SK-N-MC (cell line): ENCODE measurements at regions not wholly inside any gene's neighbourhood (a gene's known extent, or its start where the extent isn't known, plus 50 kb on each side); places are given as distances from the start of the nearest gene placed in this dataset.
"Not testable (repeated sequence)": the region's sequence is repeated elsewhere in the genome, so short reads cannot be mapped to it uniquely, and the experiment has no call there.

Experiments used
- DNase-seq: peaks from one replicate; pipeline ENCODE4 v3.0.0-alpha.2; 2011; ENCODE audit warnings: low read depth, low spot score
- H3K27ac ChIP-seq: fragments of 200-600 bp; sonication (generic); 2 replicates; pipeline ENCODE4 v1.5.1; 2016; ENCODE audit warnings: mixed run types
- H3K36me3 ChIP-seq: fragments of 200-600 bp; sonication (generic); 2 replicates; pipeline ENCODE4 v1.6.1; 2017; ENCODE audit warnings: antibody characterized with exemption, low read length, mixed read lengths; ENCODE audit not compliant: insufficient read depth
- H3K4me3 ChIP-seq: fragments of 200-600 bp; sonication (generic); 2 replicates; pipeline ENCODE4 v1.5.1; 2016
- H3K9ac ChIP-seq: fragments of 200-600 bp; sonication (generic); 2 replicates; pipeline ENCODE4 v1.8.0; 2017; ENCODE audit warnings: mixed run types, mixed read lengths; ENCODE audit not compliant: insufficient read length
- H3K9me3 ChIP-seq: fragments of 200-600 bp; sonication (generic); 2 replicates; pipeline ENCODE4 v1.6.1; 2017; ENCODE audit warnings: low read depth, mild to moderate bottlenecking, antibody characterized with exemption, low read length, moderate library complexity, mixed read lengths
- EZH2 ChIP-seq: fragments of 200-600 bp; sonication (generic); IDR thresholded peaks from one replicate; pipeline ENCODE4 v1.6.1; 2017; ENCODE audit warnings: antibody characterized with exemption
- FOXP2 ChIP-seq: optimal IDR thresholded peaks from 2 replicates; pipeline ENCODE3; 2011; ENCODE audit warnings: mild to moderate bottlenecking, moderate library complexity; ENCODE audit not compliant: insufficient read depth; ENCODE audit errors: extremely low read length, control extremely low read depth
- POLR2AphosphoS5 ChIP-seq: IDR thresholded peaks from 2 replicates; pipeline ENCODE4 v1.6.1; 2012; ENCODE audit warnings: mild to moderate bottlenecking, low read depth, low read length, borderline replicate concordance

DNA sequence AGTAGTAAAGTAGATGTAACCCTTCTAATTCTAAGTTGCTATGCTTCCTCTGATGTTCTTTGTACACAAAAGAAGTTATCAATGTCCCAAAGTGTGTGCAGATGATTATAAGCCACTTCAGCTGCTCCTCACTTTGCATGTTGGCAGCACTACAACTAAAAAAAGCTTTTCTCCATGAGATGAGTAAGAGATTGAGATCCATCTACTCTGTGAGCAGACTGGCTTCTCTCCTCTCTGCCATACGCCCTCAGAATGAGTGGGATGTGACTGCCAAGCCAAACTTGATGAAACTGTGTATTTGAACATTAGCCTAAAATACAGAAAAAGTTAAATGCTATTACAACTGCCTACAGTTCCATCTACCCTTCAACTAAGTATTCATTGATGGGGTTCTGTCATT lies 102.9 kb upstream of the ETV1 start:
- no peak overlapping the region for H3K9ac ChIP-seq
- TF ChIP-seq POLR2AphosphoS5 (no peak), EZH2 (no peak), FOXP2 (no peak)
- H3K36me3 ChIP-seq: no peaks in the 10 kb centered on the region
- DNase-seq: no peak
- H3K27ac ChIP-seq: no peak overlapping the region
- H3K9me3 ChIP-seq: no peaks in the 10 kb centered on the region
- no peak overlapping the region for H3K4me3 ChIP-seq

DNA sequence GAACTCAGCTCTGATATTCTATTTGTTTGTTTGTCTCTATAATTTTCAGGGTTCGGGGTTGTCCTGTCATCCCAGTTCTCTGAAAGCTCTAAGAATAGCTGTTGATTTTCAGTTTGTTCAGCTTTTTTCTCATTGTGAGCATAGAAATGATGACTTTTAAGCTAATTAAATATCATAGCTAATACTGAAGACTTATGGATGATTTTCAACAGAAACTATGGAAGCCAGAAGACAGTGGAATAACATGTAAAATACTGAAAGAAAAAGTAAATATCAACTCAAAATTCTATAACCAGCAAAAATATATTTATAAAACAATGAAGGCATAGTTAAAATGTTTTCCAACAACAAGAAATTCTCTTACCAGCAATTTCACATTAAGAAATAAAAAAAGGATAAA lies 96.4 kb upstream of the ETV1 start:
- no peak for DNase-seq
- no peak overlapping the region for H3K27ac ChIP-seq
- no peak overlapping the region for H3K9ac ChIP-seq
- peaks cover 8% of the 10 kb centered on the region for H3K9me3 ChIP-seq
- H3K4me3 ChIP-seq: no peak overlapping the region
- TF ChIP-seq FOXP2: no peak
- no peak for TF ChIP-seq POLR2AphosphoS5
- no peak for TF ChIP-seq EZH2
- no peaks in the 10 kb centered on the region for H3K36me3 ChIP-seq

DNA sequence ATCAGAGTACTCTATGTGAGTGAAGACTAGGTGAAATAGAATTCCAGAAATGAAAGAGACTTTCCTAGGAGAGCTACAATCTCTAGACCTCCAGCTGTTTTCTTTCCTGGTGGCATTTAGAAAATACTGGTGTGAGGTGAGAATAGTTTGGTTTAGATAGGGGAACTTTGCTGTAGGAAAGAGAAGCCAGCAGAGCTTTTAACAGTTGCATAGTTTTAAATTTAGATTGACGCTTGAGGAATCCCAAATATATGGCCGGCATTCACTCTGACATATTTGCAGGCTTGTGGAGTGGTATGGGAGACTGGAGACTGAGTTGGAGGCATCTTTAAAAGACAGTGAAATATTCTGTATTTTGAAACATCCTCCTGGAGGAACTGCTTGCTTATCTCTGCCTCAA lies 94.3 kb upstream of the ETV1 start:
- no peak overlapping the region for H3K9ac ChIP-seq
- H3K27ac ChIP-seq: no peak overlapping the region
- TF ChIP-seq POLR2AphosphoS5 (no peak), EZH2 (no peak), FOXP2 (no peak)
- H3K4me3 ChIP-seq: no peak overlapping the region
- peaks cover 8% of the 10 kb centered on the region for H3K9me3 ChIP-seq
- H3K36me3 ChIP-seq: no peaks in the 10 kb centered on the region
- no peak for DNase-seq

DNA sequence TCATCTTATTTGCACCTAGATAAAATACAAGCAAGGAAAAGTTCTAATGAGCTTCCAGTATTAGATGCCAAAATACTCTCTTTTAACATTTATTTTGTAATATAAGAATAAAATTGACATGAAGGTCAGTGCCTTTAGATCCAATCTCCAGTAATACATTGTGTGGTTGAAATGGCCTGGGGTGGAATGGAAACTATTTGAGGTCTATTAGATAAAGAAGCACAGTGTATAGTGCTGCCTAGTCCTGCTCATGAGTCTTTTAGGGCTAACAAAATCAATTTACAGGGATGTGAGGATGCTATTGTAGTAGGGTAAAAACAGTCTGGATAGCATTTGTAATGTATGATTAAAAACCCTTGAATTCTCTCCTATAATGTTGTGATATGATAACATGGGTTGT lies 84.5 kb upstream of the ETV1 start:
- Histone ChIP-seq H3K4me3 (no peak overlapping the region), H3K27ac (no peak overlapping the region), H3K9ac (no peak overlapping the region), H3K9me3 (no peaks in the 10 kb centered on the region), H3K36me3 (no peaks in the 10 kb centered on the region)
- TF ChIP-seq EZH2: no peak
- TF ChIP-seq POLR2AphosphoS5: no peak
- no peak for TF ChIP-seq FOXP2
- DNase-seq: no peak

DNA sequence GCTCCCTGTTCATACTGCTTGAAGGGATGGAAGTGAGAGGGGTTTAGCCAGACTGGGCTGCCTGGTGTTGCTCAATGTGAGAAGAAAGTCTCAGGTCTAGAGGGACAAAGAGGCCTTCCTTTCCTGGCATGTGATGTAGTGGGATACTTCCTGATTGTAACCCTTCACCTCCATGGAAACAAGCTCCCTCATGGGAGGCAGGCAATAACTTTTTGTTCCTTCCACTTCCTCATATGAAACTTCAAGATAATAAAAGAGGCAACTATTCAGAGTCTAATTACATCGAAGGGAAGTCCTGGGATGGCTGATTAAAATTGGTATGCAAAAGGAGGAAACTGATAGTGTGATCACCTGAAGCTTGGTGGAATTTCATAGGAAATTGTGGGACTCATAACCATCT lies 84.1 kb upstream of the ETV1 start:
- no peak for DNase-seq
- no peak overlapping the region for H3K4me3 ChIP-seq
- H3K36me3 ChIP-seq: no peaks in the 10 kb centered on the region
- H3K27ac ChIP-seq: no peak overlapping the region
- TF ChIP-seq FOXP2 (no peak), POLR2AphosphoS5 (no peak), EZH2 (no peak)
- H3K9ac ChIP-seq: no peak overlapping the region
- no peaks in the 10 kb centered on the region for H3K9me3 ChIP-seq

DNA sequence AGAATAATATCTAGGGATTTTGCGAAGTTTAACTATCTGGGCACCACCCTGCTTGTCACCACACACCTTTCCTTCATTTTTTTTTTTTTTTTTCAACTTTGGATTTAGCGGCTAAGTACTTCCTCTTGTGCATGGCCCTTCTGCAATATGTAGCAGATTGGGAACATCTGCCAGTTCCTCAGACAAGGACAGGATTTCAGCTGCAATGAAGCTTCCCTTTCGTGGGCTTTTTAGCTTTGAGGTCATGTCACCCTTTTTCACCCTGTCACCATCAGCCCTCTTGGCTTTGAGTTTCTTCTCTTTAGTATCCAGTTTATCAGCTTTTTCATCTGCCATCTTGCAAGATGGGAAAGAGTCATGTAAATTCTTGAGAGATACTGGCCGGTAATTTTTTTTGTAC lies 81.6 kb upstream of the ETV1 start:
- no peak for TF ChIP-seq EZH2
- TF ChIP-seq POLR2AphosphoS5: no peak
- no peak for TF ChIP-seq FOXP2
- no peak overlapping the region for H3K4me3 ChIP-seq
- H3K27ac ChIP-seq: no peak overlapping the region
- no peak overlapping the region for H3K9ac ChIP-seq
- no peaks in the 10 kb centered on the region for H3K36me3 ChIP-seq
- H3K9me3 ChIP-seq: no peaks in the 10 kb centered on the region
- DNase-seq: no peak

DNA sequence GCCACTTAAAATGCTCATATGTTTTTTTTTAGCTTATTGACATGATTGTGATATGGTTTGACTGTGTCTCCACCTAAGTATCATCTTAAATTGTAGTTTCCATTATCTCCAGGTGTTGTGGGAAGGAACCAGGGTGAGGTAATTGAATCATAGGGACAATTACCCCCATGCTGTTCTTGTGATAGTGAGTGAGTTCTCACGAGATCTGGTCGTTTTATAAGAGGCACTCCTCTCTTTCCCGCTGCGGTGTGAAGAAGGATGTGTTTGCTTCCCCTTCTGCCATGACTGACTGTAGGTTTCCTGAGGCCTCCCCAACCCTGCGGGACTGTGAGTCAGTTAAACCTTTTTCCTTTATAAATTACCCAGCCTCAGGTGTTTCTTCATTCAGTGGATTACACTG lies 80.5 kb upstream of the ETV1 start:
- no peak overlapping the region for H3K27ac ChIP-seq
- TF ChIP-seq EZH2: no peak
- no peak for TF ChIP-seq FOXP2
- TF ChIP-seq POLR2AphosphoS5: no peak
- no peak overlapping the region for H3K9ac ChIP-seq
- no peaks in the 10 kb centered on the region for H3K9me3 ChIP-seq
- H3K36me3 ChIP-seq: no peaks in the 10 kb centered on the region
- DNase-seq: no peak
- no peak overlapping the region for H3K4me3 ChIP-seq

DNA sequence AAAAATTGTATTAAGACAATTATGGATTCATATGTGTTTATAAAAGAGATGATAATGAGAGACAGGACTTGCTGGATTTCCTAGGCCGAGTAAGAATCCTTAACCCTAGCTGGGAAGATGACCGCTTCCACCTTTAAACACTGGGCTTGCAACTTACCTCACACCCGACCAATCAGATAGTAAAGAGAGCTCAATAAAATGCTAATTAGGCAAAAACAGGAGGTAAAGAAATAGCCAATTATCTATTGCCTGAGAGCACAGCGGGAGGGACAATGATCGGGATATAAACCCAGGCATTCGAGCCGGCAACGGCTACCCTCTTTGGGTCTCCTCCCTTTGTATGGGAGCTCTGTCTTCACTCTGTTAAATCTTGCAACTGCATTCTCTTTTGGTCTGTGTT lies 77.3 kb upstream of the ETV1 start:
- not testable (repeated sequence) for H3K9me3 ChIP-seq, H3K4me3 ChIP-seq, H3K36me3 ChIP-seq, H3K27ac ChIP-seq, H3K9ac ChIP-seq, DNase-seq

DNA sequence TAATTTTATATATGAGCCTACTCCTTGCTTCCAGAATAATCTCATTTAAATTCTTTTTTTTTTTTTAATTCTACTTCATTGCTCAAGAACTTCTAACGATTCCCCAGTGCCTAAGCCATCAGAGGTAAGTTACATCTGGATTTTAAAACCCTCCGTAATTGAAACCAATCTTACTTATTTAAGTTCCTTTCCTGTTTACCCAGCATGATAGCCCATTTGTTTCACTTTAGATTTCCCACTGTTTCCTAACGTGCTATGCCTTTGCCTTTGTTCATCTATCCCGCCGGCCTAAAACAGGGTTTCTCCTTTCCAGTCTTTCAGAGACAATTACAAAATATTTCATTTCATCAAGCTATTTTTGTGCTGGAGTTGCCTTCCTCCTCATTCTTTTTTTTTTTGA lies 75.8 kb upstream of the ETV1 start:
- peak; percentile 18 for DNase-seq
- no peaks in the 10 kb centered on the region for H3K9me3 ChIP-seq
- no peak overlapping the region for H3K4me3 ChIP-seq
- H3K9ac ChIP-seq: no peak overlapping the region
- no peak for TF ChIP-seq POLR2AphosphoS5
- no peak for TF ChIP-seq EZH2
- TF ChIP-seq FOXP2: no peak
- no peaks in the 10 kb centered on the region for H3K36me3 ChIP-seq
- H3K27ac ChIP-seq: no peak overlapping the region
